Endothelial cell of umbilical vein (primary cell): ENCODE measurements at regions not wholly inside any gene's neighbourhood (a gene's known extent, or its start where the extent isn't known, plus 50 kb on each side); places are given as distances from the start of the nearest gene placed in this dataset.

Source experiments
- BruUV-seq: library from RNA; stranded (reverse); fragments of 400-500 nt; replicated peaks from 2 replicates; lab custom pipeline; 2021; lab: Mats Ljungman, UMichigan
- CTCF ChIA-PET: fragments of 300-600, 350-600 bp; sonication (Branson Sonifier 250); formaldehyde crosslinking; loops from one replicate; lab custom pipeline; 2021; ENCODE audit warnings: antibody characterized with exemption, inconsistent platforms; lab: Charles Lee
- POLR2A ChIA-PET: fragments of 300-600, 350-600 bp; sonication (Branson Sonifier 250); formaldehyde crosslinking; loops from one replicate; lab custom pipeline; 2021; ENCODE audit warnings: antibody characterized with exemption, inconsistent platforms; lab: Charles Lee
- DNase-seq: peaks from one replicate; pipeline ENCODE4 v3.0.0-alpha.2; 2011; ENCODE audit warnings: low read depth, low spot score
- FAIRE-seq: peaks from 2 replicates; lab custom pipeline; 2011; peaks lifted over from hg19 to GRCh38; lab: Jason Lieb, UNC
- H2AFZ ChIP-seq: 2 replicates; pipeline ENCODE4 v1.6.0; 2012; ENCODE audit warnings: low read depth, low read length, control low read depth, inconsistent platforms
- H3K27ac ChIP-seq: 2 replicates; pipeline ENCODE4 v1.5.1; 2011; ENCODE audit warnings: low read depth, mild to moderate bottlenecking, control low read depth, low read length, moderate library complexity; ENCODE audit not compliant: insufficient read depth
- H3K27me3 ChIP-seq, 2 experiments: 2 replicates each; pipeline versions ENCODE4 v1.6.0 to v1.6.1; 2011; ENCODE audit warnings: low read length in 2 of 2, mixed read lengths in 1 of 2; ENCODE audit not compliant: control insufficient read depth in 2 of 2, insufficient read depth in 2 of 2
- H3K36me3 ChIP-seq, 2 experiments: 2 replicates in 1 of 2; 3 replicates in 1 of 2; pipeline ENCODE4 v1.5.1; 2011; ENCODE audit warnings: low read length in 2 of 2, mild to moderate bottlenecking in 1 of 2, moderate library complexity in 1 of 2; ENCODE audit not compliant: control insufficient read depth in 2 of 2, insufficient read depth in 2 of 2; ENCODE audit errors: extremely low read depth in 1 of 2
- H3K4me1 ChIP-seq: 3 replicates; pipeline ENCODE4 v1.5.1; 2011; ENCODE audit warnings: mild to moderate bottlenecking, low read length; ENCODE audit not compliant: control insufficient read depth, insufficient read depth; ENCODE audit errors: extremely low read depth
- H3K4me2 ChIP-seq: 2 replicates; pipeline ENCODE4 v1.6.1; 2011; ENCODE audit warnings: low read length, control low read depth, mixed read lengths; ENCODE audit not compliant: insufficient read depth
- H3K4me3 ChIP-seq, 3 experiments: fragments of 200-600 bp in 1 of 3; sonication (generic), shearing (Covaris generic) in 1 of 3; replicated peaks in 1 of 3; 2 replicates each; pipeline ENCODE4 v1.5.1; 2011 to 2016; ENCODE audit warnings: control low read depth in 3 of 3, low read length in 3 of 3, mild to moderate bottlenecking in 2 of 3, inconsistent platforms in 1 of 3, low read depth in 1 of 3, moderate library complexity in 1 of 3; ENCODE audit not compliant: insufficient read depth in 1 of 3
- H3K79me2 ChIP-seq: 2 replicates; pipeline ENCODE4 v1.6.0; 2012; ENCODE audit warnings: low read length, inconsistent platforms; ENCODE audit not compliant: control insufficient read depth, insufficient read depth
- H3K9ac ChIP-seq: replicated peaks from 2 replicates; pipeline ENCODE3; 2011; ENCODE audit warnings: low read length, control low read depth; ENCODE audit not compliant: insufficient read depth; ENCODE audit errors: extremely low read depth
- H3K9me1 ChIP-seq: replicated peaks from 3 replicates; pipeline ENCODE4 v1.6.0; 2011; ENCODE audit warnings: mild to moderate bottlenecking, low read length; ENCODE audit not compliant: control insufficient read depth, insufficient read depth; ENCODE audit errors: extremely low read depth
- H3K9me3 ChIP-seq: replicated peaks from 2 replicates; pipeline ENCODE4 v1.5.1; 2012; ENCODE audit warnings: low read length, inconsistent platforms; ENCODE audit not compliant: control insufficient read depth, insufficient read depth
- H4K20me1 ChIP-seq: replicated peaks from 2 replicates; pipeline ENCODE3; 2011; ENCODE audit warnings: mild to moderate bottlenecking, low read length; ENCODE audit not compliant: control insufficient read depth, insufficient read depth; ENCODE audit errors: extremely low read depth
- FOS ChIP-seq: IDR thresholded peaks from 2 replicates; pipeline ENCODE4 v1.6.1; 2011; ENCODE audit warnings: mild to moderate bottlenecking, low read length, moderate library complexity, borderline replicate concordance; ENCODE audit not compliant: insufficient read depth
- GATA2 ChIP-seq: IDR thresholded peaks from 2 replicates; pipeline ENCODE4 v1.7.0; 2011; ENCODE audit warnings: low read depth, mild to moderate bottlenecking, moderate library complexity, mixed read lengths, low read length; ENCODE audit not compliant: insufficient read length, insufficient read depth
- JUN ChIP-seq: IDR thresholded peaks from 2 replicates; pipeline ENCODE4 v1.6.1; 2011; ENCODE audit warnings: borderline replicate concordance, low read depth; ENCODE audit not compliant: insufficient read length, insufficient read depth
- MYC ChIP-seq: IDR thresholded peaks from one replicate; pipeline ENCODE4 v1.6.1; 2011; ENCODE audit warnings: mild to moderate bottlenecking, low read depth, low read length
- POLR2A ChIP-seq: IDR thresholded peaks from 2 replicates; pipeline ENCODE4 v1.6.1; 2012; ENCODE audit warnings: low read depth, mild to moderate bottlenecking, control low read depth, low read length
- POLR2AphosphoS5 ChIP-seq: IDR thresholded peaks from 2 replicates; pipeline ENCODE4 v1.6.1; 2012; ENCODE audit warnings: low read depth, mild to moderate bottlenecking, control low read depth, low read length, moderate library complexity; ENCODE audit not compliant: insufficient read depth
- dilution Hi-C: fragments of 300-500 bp; cut with MboI; formaldehyde crosslinking; loops from one replicate; pipeline ENCODE4 v1.15.0; 2019; ENCODE audit warnings: low sequenced_read_pairs; ENCODE audit not compliant: extremely low pct_ligation_motif_present
- intact Hi-C: fragments of 100-400 bp; cut with micrococcal nuclease; formaldehyde crosslinking; loops from one replicate; pipeline ENCODE4 v1.10.0; 2022
- TF ChIP-seq, protein P1 (sequence below): IDR thresholded peaks from 2 replicates; pipeline ENCODE4 v1.6.1; 2011; ENCODE audit not compliant: insufficient read depth, insufficient read length
- TF ChIP-seq, protein P2 (sequence below), 2 donors: IDR thresholded peaks; 1 replicate in 1 of 2; 2 replicates in 1 of 2; pipeline ENCODE4 v1.5.1; 2011; ENCODE audit warnings: low read length in 2 of 2, mild to moderate bottlenecking in 2 of 2, moderate library complexity in 2 of 2, control low read depth in 1 of 2, inconsistent platforms in 1 of 2, low read depth in 1 of 2; ENCODE audit not compliant: insufficient read depth in 1 of 2; ENCODE audit errors: extremely low read depth in 1 of 2

DNA sequence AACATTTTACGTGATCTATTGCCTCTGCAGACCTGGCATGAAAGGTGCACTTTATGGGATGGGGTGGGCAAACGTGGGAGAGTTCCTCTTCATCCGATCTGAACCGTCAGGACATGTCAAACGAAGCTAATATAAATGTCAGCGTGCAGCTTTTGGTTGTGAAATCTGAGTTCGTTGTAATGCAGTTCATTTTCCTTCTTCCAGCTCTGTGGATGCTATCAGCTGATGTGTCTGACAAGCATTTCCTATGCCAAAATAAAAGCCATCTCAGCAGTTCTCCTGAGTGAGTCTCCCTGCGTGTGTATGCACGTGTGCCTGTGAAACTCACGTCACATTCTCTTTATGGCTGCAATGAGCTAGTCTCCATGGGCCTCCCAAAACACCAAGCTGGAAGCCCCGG lies 512.3 kb downstream of the MCTP2 start:
- Histone ChIP-seq H3K4me1 (no peaks in the 10 kb centered on the region), H3K27me3 (no peaks in the 10 kb centered on the region), H3K9me3 (no peaks in the 10 kb centered on the region), H3K36me3 (no peaks in the 10 kb centered on the region), H4K20me1 (no peaks in the 10 kb centered on the region), H2AFZ (no peak overlapping the region), H3K27ac (no peak overlapping the region), H3K4me3 (no peak overlapping the region), H3K79me2 (no peaks in the 10 kb centered on the region), H3K4me2 (no peak overlapping the region), H3K9ac (no peak overlapping the region), H3K9me1 (no peaks in the 10 kb centered on the region)
- CTCF ChIA-PET: interaction anchor here (1.2 kb wide), 1 partner anchor 12 kb away, joined by 4 read pairs; no protein-coding TSS in a partner anchor
- DNase-seq (no peak), FAIRE-seq (no peak)
- intact Hi-C loops: loop anchor here (5.0 kb wide), 1 partner anchor 171 kb away; no protein-coding TSS in a partner anchor
- POLR2A ChIA-PET: interaction anchor here (0.5 kb wide), 1 partner anchor 57 kb away, joined by 3 read pairs; no protein-coding TSS in a partner anchor
- BruUV-seq: no TSS peak
- dilution Hi-C loops: no loop called here
- TF ChIP-seq FOS (no peak), POLR2A (no peak), POLR2AphosphoS5 (no peak), GATA2 (no peak), MYC (no peak), JUN (no peak)
- TF ChIP-seq, protein P1, sequence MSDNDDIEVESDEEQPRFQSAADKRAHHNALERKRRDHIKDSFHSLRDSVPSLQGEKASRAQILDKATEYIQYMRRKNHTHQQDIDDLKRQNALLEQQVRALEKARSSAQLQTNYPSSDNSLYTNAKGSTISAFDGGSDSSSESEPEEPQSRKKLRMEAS: no peak
- TF ChIP-seq, protein P2, sequence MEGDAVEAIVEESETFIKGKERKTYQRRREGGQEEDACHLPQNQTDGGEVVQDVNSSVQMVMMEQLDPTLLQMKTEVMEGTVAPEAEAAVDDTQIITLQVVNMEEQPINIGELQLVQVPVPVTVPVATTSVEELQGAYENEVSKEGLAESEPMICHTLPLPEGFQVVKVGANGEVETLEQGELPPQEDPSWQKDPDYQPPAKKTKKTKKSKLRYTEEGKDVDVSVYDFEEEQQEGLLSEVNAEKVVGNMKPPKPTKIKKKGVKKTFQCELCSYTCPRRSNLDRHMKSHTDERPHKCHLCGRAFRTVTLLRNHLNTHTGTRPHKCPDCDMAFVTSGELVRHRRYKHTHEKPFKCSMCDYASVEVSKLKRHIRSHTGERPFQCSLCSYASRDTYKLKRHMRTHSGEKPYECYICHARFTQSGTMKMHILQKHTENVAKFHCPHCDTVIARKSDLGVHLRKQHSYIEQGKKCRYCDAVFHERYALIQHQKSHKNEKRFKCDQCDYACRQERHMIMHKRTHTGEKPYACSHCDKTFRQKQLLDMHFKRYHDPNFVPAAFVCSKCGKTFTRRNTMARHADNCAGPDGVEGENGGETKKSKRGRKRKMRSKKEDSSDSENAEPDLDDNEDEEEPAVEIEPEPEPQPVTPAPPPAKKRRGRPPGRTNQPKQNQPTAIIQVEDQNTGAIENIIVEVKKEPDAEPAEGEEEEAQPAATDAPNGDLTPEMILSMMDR (IDR thresholded peaks at IDR 0.05; ENCODE audit: extremely low read depth in 1 of 2, insufficient read depth in 1 of 2, low read depth in 1 of 2, low read length in 2 of 2): no peak
